ENCODE measurements at regions not wholly inside any gene's neighbourhood (a gene's known extent, or its start where the extent isn't known, plus 50 kb on each side); places are given as distances from the start of the nearest gene placed in this dataset.
"Not testable (repeated sequence)": the region's sequence is repeated elsewhere in the genome, so short reads cannot be mapped to it uniquely, and the experiment has no call there.

DNA sequence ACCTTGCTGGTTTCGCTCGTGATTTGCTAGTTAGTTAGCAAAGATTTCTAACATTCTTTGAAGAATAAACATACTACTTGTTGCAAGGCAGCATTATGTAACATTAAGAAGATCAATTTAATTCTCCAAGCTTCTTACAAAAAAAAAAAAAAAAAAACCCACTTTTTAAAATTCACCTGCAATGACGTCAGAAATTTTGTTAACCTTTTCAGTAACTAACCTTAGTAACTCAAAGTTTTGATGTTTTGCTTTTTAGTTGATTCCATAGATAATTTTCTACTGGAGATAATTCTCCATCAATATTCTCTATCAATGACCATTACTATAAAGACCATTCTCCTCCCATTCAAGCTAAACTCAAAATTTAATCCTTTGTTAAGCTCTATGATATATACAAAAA lies 491.8 kb upstream of the TBL1XR1 start:
- no peak for DNase-seq

DNA sequence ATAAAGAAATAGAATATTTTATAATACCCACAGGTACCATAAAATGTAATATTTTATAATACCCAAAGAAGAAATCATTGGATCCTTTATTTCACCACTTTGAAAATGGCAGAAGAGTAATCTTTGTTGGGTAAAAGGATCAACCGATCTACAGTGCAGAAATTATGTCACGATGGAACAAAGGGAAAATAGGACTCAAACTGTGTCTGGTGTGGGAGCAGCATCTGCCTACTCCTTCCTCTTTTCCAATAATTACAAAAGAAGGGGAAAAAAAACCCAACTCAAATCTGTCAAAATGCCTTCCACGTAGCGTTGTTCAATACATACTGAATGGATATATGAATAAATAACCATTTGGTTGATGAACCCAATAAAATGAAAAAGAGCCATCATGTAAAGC lies 492.6 kb upstream of the TBL1XR1 start:
- no peak for DNase-seq

DNA sequence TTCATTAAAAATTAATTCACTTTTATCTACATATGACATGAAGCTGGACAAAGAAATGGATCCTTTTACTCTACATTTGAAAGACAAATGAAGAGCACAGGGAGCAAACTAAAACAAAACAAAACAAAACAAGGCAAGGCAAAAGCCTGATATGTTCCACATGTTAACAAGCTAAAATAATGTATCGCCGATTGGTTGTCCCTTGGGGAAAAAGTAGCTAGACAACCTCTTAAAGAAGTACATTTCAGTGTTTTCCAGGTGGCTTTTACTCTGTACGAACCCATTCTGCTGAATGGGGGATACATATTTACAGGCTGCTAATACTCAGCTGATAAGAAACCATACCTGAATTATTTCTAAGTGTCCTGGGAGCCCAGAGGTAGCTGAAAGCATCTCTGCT lies 493.0 kb upstream of the TBL1XR1 start:
- DNase-seq: no peak

DNA sequence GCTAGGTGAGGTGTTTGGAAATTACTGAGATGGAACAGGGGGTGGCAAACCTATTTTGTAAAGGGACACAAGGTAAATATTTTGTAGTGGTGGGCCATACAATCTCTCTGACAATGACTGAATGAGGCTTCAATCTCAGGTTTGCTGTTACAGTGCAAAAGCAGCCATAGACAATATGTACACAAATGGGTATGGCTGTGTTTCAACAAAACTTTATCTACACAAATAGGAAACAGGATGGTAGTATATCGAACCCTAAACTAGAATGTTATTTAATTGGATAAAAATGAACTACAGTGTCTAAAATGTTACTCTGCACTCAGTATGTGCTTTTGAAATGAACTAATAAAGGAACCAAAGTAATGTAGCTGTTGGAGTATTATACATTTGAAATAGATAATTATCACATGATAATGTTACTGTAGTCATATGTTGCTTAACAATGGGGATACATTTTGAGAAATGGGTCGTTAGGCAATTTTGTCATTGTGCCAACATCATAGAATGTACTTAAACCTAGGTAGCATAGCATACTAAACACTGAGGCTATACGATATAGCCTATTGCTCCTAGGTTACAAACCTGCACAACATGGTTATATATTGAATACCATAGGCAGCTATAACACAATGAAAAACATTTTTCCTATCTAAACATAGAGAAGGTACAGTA lies 495.2 kb upstream of the TBL1XR1 start:
- no peak for DNase-seq

DNA sequence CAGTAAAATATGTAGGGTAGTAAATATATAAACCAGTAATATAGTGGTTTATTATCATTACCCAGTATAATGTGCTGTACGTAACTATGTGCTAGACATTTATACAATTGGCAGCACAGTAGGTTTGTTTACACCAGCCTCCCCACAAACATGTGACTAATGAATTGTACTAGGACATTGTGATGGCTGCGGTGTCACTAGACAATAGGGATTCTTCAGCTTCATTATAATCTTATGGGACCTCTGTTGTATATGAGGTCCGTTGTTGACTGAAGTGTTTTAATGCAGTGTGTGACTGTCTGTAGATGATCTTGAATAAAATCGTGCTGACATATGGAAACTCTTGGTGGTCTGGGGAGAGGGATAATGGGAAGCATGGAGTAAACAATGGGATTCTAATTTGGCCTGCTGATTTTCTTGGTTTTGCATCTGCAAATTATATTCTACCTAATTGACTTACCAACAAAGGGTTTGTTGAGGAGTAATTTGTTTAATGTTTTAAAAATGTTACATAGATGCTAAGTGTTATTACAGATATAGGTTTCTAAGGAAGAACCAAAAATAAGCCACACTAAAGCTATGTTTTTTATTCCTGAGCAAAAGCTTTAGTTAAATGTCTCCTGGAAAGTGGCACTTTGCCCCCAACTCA lies 496.5 kb upstream of the TBL1XR1 start:
- DNase-seq: no peak

DNA sequence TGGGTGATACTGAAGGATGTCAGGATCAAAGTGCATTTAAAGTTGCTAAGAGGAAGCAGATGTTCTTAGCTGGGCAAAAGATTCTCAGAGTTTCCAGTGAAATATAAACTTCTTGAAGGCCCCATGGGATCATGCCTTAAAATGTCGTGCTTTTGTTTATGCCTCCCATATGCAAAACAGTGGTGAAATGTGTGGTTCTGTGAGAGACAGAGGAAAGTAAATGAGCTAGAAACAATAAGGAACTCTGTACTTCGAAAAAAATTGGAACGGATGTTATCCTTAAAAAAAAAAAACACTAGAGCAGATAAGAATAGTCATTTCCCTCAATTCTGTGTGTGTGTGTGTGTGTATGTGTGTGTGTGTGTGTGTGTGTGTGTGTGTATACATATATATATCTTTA lies 497.0 kb upstream of the TBL1XR1 start:
- no peak for DNase-seq

DNA sequence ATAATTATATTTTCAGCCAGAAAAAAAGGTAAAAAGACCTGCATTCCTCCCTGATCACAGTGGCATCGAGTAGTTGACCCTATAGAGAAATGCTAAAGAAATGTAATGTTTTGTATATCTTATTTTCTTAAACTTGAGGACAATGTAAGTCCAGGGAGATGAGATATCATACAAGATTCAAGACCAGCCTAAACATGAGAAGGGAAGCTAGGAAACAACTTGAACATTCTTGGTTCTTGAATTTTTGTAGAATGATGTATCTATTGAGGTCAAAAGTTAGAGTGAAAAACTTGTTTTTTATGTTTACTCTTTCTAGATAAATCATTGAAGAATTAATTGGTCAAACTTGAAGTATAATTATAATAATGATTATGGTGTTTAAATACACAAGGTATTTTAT lies 497.7 kb upstream of the TBL1XR1 start:
- no peak for DNase-seq

DNA sequence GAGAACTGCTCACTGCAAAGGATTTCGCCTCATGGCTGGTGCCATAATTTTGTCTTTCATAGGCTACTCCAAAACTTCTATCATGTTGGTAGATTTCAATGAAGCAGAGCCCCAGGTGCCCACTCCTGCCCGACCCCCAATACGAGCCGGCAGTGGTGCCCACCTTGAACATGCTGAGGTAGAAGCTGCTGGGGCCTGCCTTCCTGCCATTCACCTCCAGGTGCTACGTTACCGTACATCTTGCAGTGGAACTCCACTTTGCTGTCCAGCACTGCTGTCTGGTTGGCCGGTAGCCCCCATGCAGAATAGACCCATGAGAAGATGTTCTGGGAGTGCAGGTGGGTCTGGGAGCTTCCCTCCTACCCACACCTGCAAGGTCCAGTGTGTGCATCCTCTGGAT lies 502.8 kb upstream of the TBL1XR1 start:
- no peak for DNase-seq

DNA sequence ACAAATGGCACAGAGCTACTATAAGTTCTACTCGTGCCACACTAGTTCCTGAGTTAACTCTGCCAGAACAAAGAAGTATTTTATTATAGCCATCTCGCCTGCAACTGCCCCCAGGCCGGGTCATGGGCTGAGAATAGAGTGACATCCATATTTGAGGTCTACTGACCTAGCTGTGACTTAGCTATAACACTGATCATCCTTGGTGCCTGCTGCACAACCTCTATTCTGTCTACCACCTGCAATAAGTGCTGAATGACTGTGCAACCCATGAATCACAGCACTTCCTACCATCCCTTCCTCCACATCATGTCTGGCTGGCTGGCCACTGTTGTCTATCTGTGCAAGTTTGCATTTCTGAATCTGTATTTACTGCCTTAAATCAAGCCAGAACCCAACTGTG lies 506.5 kb upstream of the TBL1XR1 start:
- DNase-seq: no peak

DNA sequence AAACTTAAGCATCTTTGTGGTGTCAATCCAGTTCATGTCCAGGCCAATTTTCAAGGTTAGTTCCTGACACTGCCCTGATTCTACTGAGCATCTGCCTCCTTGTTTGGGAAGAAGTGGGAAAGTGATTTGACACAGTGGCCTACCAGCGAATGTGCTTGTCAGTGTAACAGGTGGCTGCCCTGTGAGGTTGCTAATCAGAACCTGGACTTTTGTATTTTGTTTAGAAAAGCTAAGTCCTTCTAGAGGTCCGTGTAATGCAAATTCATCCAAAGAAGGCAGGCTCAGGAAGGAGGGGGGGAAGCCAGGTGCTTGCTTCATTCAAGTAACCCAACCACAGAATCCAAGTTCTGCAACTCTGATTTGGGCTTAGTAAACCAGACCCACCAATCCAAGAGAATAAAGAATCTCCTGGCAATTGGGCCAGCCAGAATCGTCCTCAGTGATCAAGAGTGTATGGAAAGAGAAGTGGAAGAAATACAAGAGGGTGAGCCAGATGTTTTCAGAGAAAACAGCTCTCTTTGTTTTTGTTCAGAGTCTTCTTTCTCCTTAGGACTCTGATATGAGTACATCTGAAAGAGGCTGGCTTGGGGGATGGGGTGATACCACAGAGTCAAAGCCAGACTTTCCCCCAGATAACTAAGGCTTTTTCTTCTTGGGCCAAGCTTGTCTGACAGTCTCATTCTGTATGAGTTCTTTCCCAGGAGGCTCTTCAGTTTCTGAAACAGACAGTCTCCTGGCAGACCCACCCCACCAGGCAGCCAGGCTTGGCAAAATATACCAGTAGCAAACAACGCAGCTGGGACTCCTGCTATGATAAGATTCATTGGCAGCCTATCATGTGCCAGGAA lies 508.9 kb upstream of the TBL1XR1 start:
- no peak for DNase-seq

DNA sequence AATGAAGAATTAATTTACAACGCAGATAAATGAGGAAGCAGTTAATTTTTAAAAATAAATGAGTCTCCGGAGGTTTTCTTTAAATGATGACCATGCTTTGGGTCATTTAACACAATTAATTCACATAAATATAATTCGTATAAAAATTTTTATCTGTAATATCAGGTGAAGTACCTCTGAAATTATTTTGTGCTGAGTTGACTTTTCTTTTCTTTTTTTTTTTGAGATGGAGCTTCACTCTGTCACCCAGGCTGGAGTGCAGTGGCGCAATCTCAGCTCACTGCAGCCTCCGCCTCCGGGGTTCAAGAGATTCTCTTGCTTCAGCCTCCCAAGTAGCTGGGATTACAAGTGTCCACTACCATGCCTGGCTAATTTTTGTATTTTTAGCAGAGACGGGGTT lies 512.2 kb upstream of the TBL1XR1 start:
- DNase-seq: not testable (repeated sequence)

DNA sequence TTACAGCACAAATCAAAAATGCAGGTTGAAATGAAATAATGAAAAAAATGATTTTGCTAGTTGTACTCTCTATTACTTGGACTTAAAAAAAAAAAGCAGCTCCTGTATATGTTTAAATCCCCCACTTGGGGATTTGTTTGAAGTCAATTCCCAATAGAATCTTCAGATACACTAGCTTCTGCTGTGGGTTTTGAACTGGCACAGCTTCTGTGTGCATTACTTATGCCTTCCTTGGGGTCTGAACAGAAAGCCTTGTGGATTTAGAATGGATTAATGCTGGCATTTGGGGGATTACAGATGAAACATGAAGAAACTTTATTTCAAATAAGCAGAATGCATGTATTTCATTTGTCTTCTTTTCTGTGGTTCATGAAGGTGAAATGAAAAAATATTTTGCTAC lies 513.2 kb upstream of the TBL1XR1 start:
- DNase-seq: no peak

DNA sequence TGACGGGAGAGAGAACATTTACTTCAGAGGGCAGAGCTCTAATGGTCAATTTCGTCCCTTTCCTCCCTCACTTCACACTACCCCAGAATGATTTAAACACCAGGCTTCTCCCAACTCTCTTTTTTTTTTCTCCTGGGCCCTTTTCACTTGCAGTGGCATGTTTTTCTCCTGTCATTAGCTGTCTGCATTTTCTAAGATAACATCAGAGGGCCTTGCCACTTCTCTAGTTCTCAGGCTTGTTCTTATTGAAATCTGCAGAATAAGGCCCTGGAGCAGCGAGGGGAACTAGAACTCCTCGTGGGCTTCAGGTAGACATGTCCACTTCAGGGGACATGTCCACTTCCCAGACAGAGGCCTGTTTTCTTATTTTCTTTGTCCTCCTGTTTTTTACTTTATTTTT lies 514.4 kb upstream of the TBL1XR1 start:
- no peak for DNase-seq

DNA sequence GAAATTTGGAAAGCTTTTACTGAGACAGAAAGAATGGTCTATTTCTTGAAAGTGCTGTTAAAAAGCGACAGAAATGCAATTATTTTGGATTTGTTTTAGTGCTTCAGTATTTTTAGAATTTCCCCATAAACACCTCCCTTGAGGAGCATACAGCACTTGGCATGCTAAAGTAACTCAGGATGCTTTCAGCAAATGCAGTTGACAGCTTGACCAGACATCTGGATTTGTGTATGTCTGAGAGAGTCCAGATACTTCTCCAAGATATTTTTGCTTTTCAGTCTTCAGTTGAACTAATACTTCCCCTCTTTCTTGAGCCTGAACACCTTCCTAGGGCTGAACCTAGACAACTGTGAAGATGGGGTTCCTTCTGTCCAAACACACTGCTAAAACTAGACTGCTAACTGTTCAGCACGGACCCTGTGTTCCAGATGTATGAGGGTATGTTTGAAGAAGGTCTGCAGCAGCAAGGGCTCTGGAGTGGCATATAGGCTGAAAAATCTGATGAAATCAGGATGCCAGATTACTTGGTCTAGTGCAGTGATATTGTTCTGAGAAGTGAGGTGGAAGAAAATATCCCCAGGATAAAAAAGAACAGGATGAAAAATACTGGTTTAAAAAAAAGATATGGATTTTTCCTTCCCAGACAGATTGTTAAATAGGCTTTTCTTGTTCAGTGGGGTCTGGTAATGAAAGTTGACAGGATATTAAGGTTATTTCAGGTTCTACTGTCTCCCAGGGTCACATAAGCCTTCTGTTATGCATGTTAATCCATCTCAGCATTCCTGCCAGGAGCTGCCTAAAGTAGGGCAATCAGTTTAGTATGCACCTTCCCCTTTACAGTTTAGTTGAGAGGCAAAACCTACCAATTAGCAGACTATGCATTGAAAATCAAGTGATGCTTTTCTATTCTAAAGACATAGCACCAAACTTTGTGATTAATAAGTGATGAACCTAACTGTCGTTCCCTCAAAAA lies 516.9 kb upstream of the TBL1XR1 start:
- no peak for DNase-seq

DNA sequence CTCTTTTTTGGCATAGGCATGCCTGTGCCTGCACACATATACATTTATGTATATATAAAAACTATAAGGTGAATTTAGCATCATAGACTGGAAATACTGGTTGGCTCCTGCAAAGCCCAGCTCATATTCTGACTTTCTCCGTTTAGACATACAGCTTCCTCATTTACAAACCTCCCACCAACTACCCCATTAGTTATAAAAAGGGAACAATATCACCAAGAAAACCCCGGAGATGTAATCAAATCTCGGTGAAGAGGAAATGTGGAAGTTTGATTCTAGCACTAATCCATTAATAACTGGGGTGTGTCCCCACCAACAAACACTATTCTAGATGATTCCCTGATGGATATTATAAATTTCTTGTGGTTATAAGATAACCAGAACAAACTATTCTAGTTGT lies 517.7 kb upstream of the TBL1XR1 start:
- DNase-seq: no peak

DNA sequence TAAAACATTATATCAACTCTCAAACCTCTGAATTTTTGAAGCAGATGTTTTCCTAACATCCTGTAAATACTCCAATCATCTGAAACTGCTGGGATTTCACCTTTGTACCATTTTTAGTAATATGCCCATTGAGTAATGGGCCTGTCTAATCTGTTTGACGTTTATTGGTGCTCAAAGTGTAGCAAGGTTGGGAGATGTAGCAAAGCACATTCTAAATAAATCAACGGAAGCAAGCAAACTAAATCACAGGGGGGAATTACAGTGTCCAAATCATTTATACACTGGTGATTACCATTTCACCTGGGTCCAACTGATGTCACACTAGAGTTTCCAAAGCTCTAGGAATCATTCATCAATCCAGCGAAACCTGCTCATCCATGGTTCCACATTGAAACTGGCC lies 518.7 kb upstream of the TBL1XR1 start:
- no peak for DNase-seq

DNA sequence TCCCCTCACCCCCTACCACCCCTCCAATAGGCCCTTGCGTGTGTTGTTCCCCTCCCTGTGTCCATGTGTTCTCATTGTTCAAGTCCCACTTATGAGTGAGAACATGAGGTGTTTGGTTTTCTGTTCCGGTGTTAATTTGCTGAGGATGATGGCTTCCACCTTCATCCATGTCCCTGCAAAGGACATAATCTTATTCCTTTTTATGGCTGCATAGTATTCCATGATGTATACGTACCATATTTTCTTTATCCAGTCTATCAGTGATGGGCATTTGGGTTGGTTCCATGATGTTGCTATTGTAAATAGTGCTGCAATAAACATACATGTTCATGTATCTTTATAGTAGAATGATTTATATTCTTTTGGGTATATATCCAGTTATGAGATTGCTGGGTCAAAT lies 523.6 kb upstream of the TBL1XR1 start:
- DNase-seq: not testable (repeated sequence)

DNA sequence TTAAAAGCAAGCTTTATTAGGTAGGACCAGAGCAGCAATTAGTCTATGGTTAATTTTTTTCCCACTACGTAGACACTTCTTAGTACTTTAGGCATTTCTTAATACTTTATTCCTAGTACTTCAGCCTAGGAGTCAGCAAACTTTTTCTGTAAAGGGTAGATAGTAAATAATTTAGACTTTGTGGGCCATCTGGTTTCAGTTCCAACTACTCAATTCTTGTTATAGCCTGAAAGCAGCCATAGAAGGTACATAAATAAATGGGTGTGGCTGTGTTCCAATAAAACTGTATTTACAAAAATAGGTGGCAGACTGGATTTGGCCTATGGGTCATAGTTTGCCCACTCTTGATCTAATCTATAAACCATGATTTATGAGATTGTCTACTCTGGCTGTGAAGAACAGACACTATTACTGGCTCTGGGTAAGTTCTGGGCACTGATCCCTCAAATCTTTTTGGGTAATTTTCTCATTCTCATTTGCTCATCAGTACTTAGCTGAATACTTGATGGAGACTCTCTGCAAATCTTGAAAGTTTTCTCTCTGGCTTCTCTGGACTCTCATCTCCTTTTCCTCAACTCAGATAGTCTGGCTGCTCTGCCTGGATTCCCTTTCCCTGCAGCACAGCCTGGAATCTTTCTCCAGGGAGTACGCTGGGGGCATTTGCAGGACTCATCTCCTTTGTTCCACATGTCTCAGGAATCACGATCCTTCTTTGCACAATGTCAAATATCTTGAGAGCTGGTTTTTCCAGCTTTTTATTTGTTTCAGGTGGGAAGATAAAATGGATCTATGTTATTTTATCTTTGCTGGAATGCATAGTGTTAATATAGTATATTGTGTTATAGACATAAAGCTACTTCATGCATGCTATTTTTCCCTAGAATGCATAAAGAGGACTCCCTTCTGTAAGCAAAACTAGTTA lies 524.8 kb upstream of the TBL1XR1 start:
- DNase-seq: no peak

DNA sequence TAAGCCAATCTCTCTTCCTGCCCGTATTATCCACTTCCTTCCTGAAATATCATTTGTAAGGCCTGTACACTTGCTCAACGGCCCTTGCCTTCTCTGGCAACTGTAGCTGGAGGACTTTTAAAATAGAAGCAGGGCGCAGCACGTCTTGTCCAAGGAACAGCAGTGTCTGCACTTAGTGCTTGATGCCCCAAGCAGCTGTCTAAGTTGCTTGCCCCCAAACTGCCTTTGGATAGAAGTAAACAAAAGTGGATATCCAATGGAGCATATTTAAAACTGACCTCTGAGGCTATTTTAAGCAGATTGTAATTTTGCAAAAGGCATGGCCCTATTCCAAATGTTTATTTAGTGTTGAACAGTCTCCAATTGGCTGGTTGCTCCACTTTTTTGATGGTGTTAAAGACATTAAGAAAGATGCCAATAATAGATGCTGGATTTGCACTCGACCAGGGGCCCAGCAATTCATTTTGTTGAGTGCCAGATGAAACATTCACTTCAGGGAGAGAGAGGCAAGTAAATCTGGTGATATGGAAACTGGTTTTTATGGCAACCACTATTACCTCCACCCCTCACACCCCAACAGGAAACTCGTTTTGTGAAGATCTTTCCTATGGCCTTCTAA lies 526.8 kb upstream of the TBL1XR1 start:
- no peak for DNase-seq

DNA sequence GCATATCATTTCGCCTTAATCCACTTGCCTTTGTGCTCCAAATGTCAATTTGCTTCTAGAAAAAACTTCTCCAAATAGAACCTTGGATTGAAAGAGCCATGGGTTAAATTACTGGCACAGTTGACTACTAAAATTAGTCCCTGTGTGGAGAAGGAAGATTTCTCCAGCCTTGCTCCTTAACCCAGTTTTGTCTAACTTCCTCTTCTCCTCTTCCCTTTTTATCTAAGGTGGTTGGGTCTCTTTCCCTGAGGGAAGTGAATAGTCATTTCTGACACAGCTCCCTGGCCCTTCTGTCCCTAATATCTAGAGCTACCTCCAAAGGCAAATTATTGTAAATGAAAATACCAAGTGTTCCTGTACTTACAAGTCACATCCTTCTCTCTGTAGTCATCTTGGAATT lies 527.9 kb upstream of the TBL1XR1 start:
- no peak for DNase-seq

DNA sequence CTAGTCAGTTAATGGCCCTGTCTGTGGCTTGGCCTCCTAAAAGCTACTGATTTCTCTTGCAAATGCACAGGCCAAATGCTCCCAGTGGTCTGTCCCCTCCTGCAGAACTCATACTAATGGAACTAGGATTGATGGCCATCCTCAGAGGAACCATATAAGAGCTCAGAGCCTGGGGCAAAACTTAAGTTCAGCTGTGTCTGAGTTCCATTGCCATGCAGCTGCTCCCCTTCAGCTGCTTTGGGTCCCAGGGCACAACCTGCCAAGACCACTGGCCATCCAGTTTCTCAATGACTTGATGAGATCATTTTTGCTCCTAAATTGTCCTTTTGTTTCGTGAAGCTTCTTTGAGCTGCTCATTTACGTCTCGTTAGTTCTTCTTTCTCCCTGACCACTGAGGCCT lies 529.5 kb upstream of the TBL1XR1 start:
- DNase-seq: no peak
